HG03442 (cell line): ENCODE measurements at regions not wholly inside any gene's neighbourhood (a gene's known extent, or its start where the extent isn't known, plus 50 kb on each side); places are given as distances from the start of the nearest gene placed in this dataset.

Experiments used
- ATAC-seq: cut with Tn5 transposase; IDR thresholded peaks from one replicate; pipeline ENCODE4 v1.9.1; 2021; ENCODE audit warnings: mild to moderate bottlenecking, moderate library complexity; ENCODE audit not compliant: unreplicated experiment

GRCh38 chrY:7263773-7264172, 352.2 kb upstream of the AMELY start:
- no peak for ATAC-seq

GRCh38 chrY:7262531-7262930, 351.0 kb upstream of the AMELY start:
- ATAC-seq: no peak

GRCh38 chrY:7261254-7261653, 349.7 kb upstream of the AMELY start:
- ATAC-seq: no peak

- ATAC-seq: no peak
Observed at GRCh38 chrY:7240101-7240500, 328.5 kb upstream of the AMELY start.

GRCh38 chrY:7211971-7212370, 300.4 kb upstream of the AMELY start:
- no peak for ATAC-seq

- no peak for ATAC-seq
Observed at GRCh38 chrY:7204456-7204855, 292.9 kb upstream of the AMELY start.

GRCh38 chrY:7182591-7182990, 271.0 kb upstream of the AMELY start:
- ATAC-seq: no peak

- no peak for ATAC-seq
Observed at GRCh38 chrY:7177631-7178030, 266.1 kb upstream of the AMELY start.

GRCh38 chrY:7169475-7169874, 257.9 kb upstream of the AMELY start:
- no peak for ATAC-seq

- no peak for ATAC-seq
Observed at GRCh38 chrY:7141477-7141876, 229.9 kb upstream of the AMELY start.
